NCI-H146 treated with DMSO at 0.1 percent for 48 hours (cell line): ENCODE measurements at regions not wholly inside any gene's neighbourhood (a gene's known extent, or its start where the extent isn't known, plus 50 kb on each side); places are given as distances from the start of the nearest gene placed in this dataset.

Experiments
- DNase-seq: peaks from one replicate; lab custom pipeline; 2025; ENCODE audit not compliant: unreplicated experiment; lab: John Stamatoyannopoulos, UW

- no peak for DNase-seq
Observed at GRCh38 chr9:119047513-119048307, 321.5 kb downstream of the BRINP1 start.

DNA sequence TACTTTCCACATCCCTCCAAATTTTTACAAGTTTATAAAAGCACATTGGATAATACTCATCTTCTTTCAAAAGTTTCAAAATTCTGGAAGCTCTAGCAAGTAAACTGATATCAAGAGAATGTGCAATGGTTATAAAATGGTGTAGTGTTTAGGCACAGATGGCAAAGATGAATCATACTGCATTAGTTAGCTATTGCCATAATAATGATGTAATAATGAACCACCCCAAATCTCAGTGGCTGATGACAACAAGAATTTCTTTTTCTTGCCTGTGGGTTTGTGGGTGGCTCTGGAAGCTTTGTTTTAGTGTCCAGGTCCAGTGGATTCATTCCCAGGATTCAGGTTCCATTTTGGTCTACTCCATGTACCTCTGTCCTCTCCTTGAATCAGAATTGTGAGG is 319.0 kb downstream of the BRINP1 start:
- DNase-seq = no peak

- DNase-seq = no peak
Observed at GRCh38 chr9:119052339-119053030, 316.8 kb downstream of the BRINP1 start.

DNA sequence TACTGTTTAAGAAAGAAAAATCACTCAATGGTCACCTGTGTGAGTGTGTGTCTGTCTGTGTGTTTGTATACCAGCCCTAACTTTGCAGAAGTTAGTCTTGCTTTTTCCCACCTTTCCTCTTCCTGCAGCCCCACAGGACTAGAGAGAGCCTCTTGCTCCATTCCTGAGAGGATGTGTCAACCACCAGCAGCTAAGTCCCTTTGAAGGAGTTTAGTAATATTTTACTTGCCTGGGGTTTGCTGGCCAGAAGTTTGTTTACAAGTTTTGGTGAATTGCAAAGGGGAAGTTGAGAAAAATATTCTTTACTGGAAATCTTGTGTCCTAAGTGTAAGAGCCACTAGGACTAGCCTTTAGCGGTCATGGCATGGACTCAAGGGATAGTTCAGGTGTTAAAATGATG is 316.2 kb downstream of the BRINP1 start:
- DNase-seq = no peak

GRCh38 chr9:119060629-119061385 is 308.4 kb downstream of the BRINP1 start:
- no peak for DNase-seq

DNA sequence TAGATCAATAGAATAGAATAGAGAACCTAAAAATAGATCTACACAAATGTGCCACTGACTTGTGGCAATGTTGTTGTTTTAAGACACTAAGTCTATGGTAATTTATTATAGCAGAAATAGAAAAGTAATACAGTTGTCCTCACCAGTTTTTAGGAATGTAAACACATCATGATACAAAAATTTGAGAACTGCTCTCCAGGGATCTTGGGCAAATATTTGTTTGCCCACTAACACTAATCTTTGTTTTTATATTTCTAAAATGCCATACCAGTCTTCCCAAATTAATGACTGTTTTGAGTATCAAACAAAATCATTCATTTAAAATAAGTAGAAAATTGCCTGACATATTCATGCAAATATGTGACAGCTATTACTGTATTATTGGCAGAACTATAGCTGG is 297.6 kb downstream of the BRINP1 start:
- DNase-seq = no peak

- DNase-seq = no peak
Observed at GRCh38 chr9:119074017-119074416, 295.2 kb downstream of the BRINP1 start.

DNA sequence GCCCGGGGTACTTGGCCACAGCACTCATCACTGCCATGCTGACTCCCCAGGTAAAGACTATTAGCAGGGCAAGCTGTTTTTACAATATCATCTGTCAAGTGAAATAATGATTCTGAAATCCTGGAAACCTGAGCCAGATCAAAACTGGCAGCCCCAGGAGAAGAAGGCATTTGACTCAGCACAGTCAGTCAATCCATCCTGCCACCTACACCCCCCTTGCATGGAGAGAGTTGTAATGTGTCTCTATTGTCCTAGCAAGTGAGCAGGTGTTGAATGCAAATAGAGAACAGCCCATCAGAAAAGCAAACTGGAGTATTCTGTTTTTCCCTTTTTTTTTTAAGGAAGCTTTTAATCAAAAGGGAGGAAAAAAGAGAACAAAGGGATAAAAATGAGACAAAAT is 291.2 kb downstream of the BRINP1 start:
- DNase-seq = no peak

- no peak for DNase-seq
Observed at GRCh38 chr9:119083673-119084072, 285.6 kb downstream of the BRINP1 start.

GRCh38 chr9:119086590-119086989 is 282.6 kb downstream of the BRINP1 start:
- no peak for DNase-seq

GRCh38 chr9:119088002-119088547 is 281.2 kb downstream of the BRINP1 start:
- no peak for DNase-seq

GRCh38 chr9:119091074-119091473 is 278.2 kb downstream of the BRINP1 start:
- DNase-seq = no peak

GRCh38 chr9:119092125-119092524 is 277.1 kb downstream of the BRINP1 start:
- no peak for DNase-seq

GRCh38 chr9:119094086-119094485 is 275.1 kb downstream of the BRINP1 start:
- DNase-seq = no peak

DNA sequence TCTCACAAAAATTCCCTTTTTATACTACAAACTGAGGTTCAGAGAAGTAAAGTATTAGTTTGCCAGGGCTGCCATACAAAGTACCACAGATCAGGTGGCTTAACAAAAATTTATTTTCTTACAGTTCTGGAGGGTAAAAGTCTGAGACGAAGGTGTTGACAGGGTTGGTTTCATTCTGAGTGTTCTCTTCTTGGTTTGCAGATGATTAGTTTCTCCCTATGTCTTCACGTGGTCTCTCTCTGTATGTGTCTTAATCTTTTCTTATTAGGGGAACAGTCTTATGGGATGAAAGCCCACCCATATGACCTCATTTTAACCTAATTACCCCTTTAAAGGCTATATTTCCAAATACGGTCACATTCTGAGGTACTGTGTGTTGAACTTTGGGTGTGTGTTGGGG is 274.2 kb downstream of the BRINP1 start:
- no peak for DNase-seq

GRCh38 chr9:119101048-119101447 is 268.2 kb downstream of the BRINP1 start:
- DNase-seq = no peak

DNA sequence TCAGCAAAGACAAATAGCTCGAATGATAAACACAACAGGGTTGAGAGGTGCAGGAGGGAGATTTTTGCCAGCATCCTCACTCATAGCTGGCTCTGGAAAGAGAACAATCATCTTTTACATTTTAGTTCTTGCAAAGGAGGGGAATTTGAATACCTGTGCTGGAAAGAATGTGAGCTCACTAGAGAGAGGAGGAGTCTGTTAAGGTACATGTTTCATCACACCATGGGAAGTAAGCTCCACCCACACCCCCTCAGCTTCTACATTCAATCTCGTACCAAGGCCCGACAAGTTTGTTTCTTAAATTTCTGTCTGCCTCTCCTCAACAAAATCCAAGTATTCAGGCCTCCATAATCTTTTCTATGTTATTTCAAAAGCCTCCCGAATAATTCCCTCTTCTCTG is 254.6 kb downstream of the BRINP1 start:
- DNase-seq = no peak
